ENCODE measurements at regions not wholly inside any gene's neighbourhood (a gene's known extent, or its start where the extent isn't known, plus 50 kb on each side); places are given as distances from the start of the nearest gene placed in this dataset.

DNA sequence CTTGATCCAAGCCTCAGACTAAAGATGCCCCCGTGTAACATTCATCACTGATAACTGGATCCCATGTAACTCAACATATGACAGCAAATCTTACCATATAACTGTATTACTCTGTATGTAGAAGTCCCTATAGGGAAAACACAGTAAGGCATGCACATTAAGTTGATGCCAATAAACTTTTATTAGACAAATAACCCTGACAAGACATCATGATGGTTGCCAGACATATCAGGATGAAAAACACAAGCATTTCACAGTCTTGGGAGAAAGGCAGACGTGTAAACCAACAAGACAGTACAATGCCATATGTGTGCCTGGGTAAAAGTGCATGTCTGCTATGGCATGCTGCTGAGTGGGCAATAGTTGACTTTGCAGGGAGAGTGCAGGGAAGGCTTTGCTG, 142.2 kb downstream of the HERPUD2 start:
- Histone ChIP-seq H3K9me3 (ENCODE audit: control insufficient read depth, insufficient read depth, low read length) (no peaks in the 10 kb centered on the region), H3K4me3 (ENCODE audit: low read depth, low read length) (no peak overlapping the region), H3K27me3 (ENCODE audit: control insufficient read depth, insufficient read depth, low read length) (peaks cover under 1% of the 10 kb centered on the region), H3K27ac (ENCODE audit: low read depth, low read length) (no peak overlapping the region)
- CTCF ChIA-PET, result interaction anchor here (1.4 to 2.0 kb wide), 2 partner anchors 13 to 15 kb away, joined by 4 to 8 read pairs; no protein-coding TSS in a partner anchor
- TF ChIP-seq, protein P1, sequence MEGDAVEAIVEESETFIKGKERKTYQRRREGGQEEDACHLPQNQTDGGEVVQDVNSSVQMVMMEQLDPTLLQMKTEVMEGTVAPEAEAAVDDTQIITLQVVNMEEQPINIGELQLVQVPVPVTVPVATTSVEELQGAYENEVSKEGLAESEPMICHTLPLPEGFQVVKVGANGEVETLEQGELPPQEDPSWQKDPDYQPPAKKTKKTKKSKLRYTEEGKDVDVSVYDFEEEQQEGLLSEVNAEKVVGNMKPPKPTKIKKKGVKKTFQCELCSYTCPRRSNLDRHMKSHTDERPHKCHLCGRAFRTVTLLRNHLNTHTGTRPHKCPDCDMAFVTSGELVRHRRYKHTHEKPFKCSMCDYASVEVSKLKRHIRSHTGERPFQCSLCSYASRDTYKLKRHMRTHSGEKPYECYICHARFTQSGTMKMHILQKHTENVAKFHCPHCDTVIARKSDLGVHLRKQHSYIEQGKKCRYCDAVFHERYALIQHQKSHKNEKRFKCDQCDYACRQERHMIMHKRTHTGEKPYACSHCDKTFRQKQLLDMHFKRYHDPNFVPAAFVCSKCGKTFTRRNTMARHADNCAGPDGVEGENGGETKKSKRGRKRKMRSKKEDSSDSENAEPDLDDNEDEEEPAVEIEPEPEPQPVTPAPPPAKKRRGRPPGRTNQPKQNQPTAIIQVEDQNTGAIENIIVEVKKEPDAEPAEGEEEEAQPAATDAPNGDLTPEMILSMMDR (IDR thresholded peaks at IDR 0.05; ENCODE audit: low read depth, low read length), result no peak
- no peak for DNase-seq (ENCODE audit: low read depth, low spot score)
- POLR2A ChIA-PET, result no interaction called here

DNA sequence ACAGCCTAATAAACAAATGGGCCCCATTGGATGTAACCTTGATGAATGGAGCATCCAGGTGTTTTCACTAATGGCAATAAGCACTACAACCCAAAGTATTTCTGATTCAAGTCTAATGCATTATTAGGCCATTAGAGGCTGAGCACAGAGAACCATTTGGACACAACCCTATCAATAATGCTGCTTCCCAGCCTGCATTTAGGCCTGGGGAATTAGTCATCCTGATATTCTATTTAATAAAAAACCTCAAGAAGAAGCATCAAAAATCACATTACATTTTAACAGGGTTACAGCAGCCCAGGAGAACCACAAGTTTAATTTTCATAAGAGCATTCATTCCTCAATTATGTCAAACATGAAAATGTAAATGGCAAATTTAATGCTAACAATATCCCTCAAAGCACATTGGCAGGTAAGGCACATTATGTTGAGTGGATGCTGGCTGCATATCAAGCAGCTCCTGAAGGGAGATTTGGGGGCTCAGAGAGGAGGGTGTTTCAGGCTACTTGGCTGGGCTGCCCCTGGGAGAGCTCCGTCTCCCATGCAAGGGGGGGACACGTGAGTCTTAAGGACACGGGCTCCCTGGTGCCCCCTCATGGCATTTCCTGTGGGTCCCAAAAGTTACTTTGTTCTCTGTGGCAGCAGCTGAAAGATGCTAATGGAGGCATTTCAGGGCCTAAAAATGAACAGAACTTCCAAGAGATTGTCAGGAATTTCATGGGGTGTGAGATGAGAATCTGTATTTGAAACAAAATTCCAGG, 143.4 kb downstream of the HERPUD2 start:
- CTCF ChIA-PET, result interaction anchor here (2.4 kb wide), 1 partner anchor 14 kb away, joined by 10 read pairs; no protein-coding TSS in a partner anchor

DNA sequence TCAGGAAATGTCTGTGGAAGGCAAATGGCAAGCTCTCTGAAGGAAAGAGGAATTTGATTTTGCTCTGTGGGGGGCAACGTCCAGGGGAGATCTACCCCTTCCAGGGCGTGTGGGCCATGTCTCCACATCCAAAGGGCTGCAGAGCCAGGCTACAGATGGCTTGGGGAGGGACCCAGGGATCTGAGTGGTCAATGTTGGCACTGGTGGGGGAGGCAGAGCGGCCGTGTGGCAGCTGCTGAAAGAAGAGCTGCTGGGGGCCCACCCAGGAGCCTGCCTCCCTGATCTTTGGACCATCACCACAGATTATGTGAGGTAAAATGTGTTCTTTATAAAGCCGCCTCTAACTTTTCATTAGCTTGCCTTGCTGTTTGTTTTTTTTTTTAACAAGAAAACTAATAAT, 144.1 kb downstream of the HERPUD2 start:
- ChIA-PET POLR2A (no interaction called here), CTCF (interaction anchor here (2.4 kb wide), 1 partner anchor 13 kb away, joined by 10 read pairs; no protein-coding TSS in a partner anchor)
- Histone ChIP-seq H3K4me3 (ENCODE audit: low read depth, low read length) (no peak overlapping the region), H3K9me3 (ENCODE audit: control insufficient read depth, insufficient read depth, low read length) (no peaks in the 10 kb centered on the region), H3K27ac (ENCODE audit: low read depth, low read length) (no peak overlapping the region), H3K27me3 (ENCODE audit: control insufficient read depth, insufficient read depth, low read length) (peaks cover 2% of the 10 kb centered on the region)
- TF ChIP-seq, protein P1 (IDR thresholded peaks at IDR 0.05; ENCODE audit: low read depth, low read length), result no peak
- DNase-seq (ENCODE audit: low read depth, low spot score), result no peak

More for the DNA sequence above, 143.4 kb downstream of the HERPUD2 start:
- Histone ChIP-seq H3K27ac (ENCODE audit: low read depth, low read length) (no peak overlapping the region), H3K4me3 (ENCODE audit: low read depth, low read length) (no peak overlapping the region), H3K27me3 (ENCODE audit: control insufficient read depth, insufficient read depth, low read length) (peaks cover 2% of the 10 kb centered on the region), H3K9me3 (ENCODE audit: control insufficient read depth, insufficient read depth, low read length) (no peaks in the 10 kb centered on the region)
- POLR2A ChIA-PET, result no interaction called here
- TF ChIP-seq, protein P1 (IDR thresholded peaks at IDR 0.05; ENCODE audit: low read depth, low read length), result no peak
- no peak for DNase-seq (ENCODE audit: low read depth, low spot score)

DNA sequence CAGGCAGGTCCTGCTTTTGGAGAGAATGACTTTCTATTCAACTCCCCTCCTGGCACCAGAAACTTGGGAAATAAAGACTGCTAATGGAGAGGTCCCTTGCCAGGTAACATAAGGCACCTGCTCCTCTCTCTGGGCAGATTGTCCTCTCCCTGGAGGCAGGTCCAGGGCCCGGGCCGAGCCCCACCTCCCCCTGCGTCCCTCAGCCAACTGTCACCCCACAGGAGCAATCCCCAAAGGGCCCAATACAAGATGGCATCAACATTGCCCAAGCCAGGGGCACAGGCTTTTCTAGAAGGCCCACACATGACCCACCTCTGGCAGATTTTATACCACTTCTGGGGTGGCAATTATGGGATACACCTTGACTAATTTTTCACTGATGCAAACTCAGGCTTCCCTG, 145.2 kb downstream of the HERPUD2 start:
- ChIA-PET POLR2A (no interaction called here), CTCF (interaction anchor here (2.4 kb wide), 1 partner anchor 12 kb away, joined by 10 read pairs; no protein-coding TSS in a partner anchor)
- no peak for DNase-seq (ENCODE audit: low read depth, low spot score)
- Histone ChIP-seq H3K27me3 (ENCODE audit: control insufficient read depth, insufficient read depth, low read length) (peaks cover 7% of the 10 kb centered on the region), H3K9me3 (ENCODE audit: control insufficient read depth, insufficient read depth, low read length) (no peaks in the 10 kb centered on the region), H3K4me3 (ENCODE audit: low read depth, low read length) (no peak overlapping the region), H3K27ac (ENCODE audit: low read depth, low read length) (no peak overlapping the region)
- TF ChIP-seq, protein P1 (IDR thresholded peaks at IDR 0.05; ENCODE audit: low read depth, low read length), result no peak

DNA sequence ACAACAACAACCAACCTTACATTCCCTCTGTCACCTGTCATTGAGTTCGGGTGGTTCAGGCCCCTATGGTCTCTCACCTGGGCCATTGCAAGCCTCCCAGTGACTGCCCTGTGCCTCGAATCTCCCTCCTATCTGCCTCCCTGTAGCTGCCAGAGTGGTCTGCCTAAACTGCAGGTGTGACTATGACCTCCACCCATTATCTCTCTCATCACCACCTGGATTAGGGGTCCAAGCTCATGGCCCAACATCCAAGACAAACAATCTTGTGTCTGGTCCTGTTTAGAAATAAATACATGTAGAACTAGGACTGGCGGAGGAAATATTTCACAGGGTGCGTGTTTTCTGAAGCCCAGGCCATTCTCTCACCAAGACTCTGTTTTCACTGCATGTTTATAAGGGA, 146.6 kb downstream of the HERPUD2 start:
- TF ChIP-seq, protein P1 (IDR thresholded peaks at IDR 0.05; ENCODE audit: low read depth, low read length), result no peak
- DNase-seq (ENCODE audit: low read depth, low spot score), result no peak
- Histone ChIP-seq H3K9me3 (ENCODE audit: control insufficient read depth, insufficient read depth, low read length) (no peaks in the 10 kb centered on the region), H3K4me3 (ENCODE audit: low read depth, low read length) (no peak overlapping the region), H3K27me3 (ENCODE audit: control insufficient read depth, insufficient read depth, low read length) (peaks cover 17% of the 10 kb centered on the region), H3K27ac (ENCODE audit: low read depth, low read length) (no peak overlapping the region)
- POLR2A ChIA-PET, result no interaction called here
- CTCF ChIA-PET, result interaction anchor here (1.0 kb wide), 2 partner anchors 10 to 123 kb away, joined by 3 to 4 read pairs; no protein-coding TSS in a partner anchor

Measured in AG04450 (cell line).